ENCODE measurements at regions not wholly inside any gene's neighbourhood (a gene's known extent, or its start where the extent isn't known, plus 50 kb on each side); places are given as distances from the start of the nearest gene placed in this dataset.

- TF ChIP-seq CTCF (IDR thresholded peaks at IDR 0.05) = no peak
- TF ChIP-seq POLR2A (IDR thresholded peaks at IDR 0.05) = no peak
Measured at GRCh38 chr13:88125055-88125454, 453.9 kb downstream of the SLITRK5 start.

Data from vagina (tissue), 2 donors.